ENCODE measurements at regions not wholly inside any gene's neighbourhood (a gene's known extent, or its start where the extent isn't known, plus 50 kb on each side); places are given as distances from the start of the nearest gene placed in this dataset.
"Not testable (repeated sequence)": the region's sequence is repeated elsewhere in the genome, so short reads cannot be mapped to it uniquely, and the experiment has no call there.

GRCh38 chr7:106445366-106445765 is 160.6 kb upstream of the NAMPT start:
- TF ChIP-seq CTCF (IDR thresholded peaks at IDR 0.05 in 2 of 3, conservative IDR thresholded peaks at IDR 0.05 in 1 of 3; ENCODE audit: borderline replicate concordance in 1 of 3, insufficient read depth in 1 of 3, low read depth in 2 of 3, low read length in 2 of 3); FOSL1 (IDR thresholded peaks at IDR 0.05; ENCODE audit: low read depth): not testable (repeated sequence)

All from HCT116 (cell line).